Globus pallidus (tissue), 1 donor: ENCODE measurements at regions not wholly inside any gene's neighbourhood (a gene's known extent, or its start where the extent isn't known, plus 50 kb on each side); places are given as distances from the start of the nearest gene placed in this dataset.
"Not testable (repeated sequence)": the region's sequence is repeated elsewhere in the genome, so short reads cannot be mapped to it uniquely, and the experiment has no call there.

ENCODE experiments used
- DNase-seq: peaks from one replicate; pipeline ENCODE4 v3.0.0-alpha.2; 2015; ENCODE audit warnings: low spot score

- DNase-seq: no peak
These were observed 162.2 kb upstream of the TNRC6C start for GRCh38 chr17:77796176-77796860.

- DNase-seq: no peak
These were observed 160.5 kb upstream of the TNRC6C start for GRCh38 chr17:77798031-77798430.

GRCh38 chr17:77798481-77798880, 160.0 kb upstream of the TNRC6C start:
- no peak for DNase-seq

GRCh38 chr17:77800816-77801215, 157.7 kb upstream of the TNRC6C start:
- no peak for DNase-seq

GRCh38 chr17:77801545-77802332, 156.8 kb upstream of the TNRC6C start:
- DNase-seq: no peak

GRCh38 chr17:77802333-77802615, 156.2 kb upstream of the TNRC6C start:
- DNase-seq: no peak

- no peak for DNase-seq
These were observed 155.7 kb upstream of the TNRC6C start for GRCh38 chr17:77802811-77803220.

GRCh38 chr17:77803726-77804125, 154.8 kb upstream of the TNRC6C start:
- no peak for DNase-seq

GRCh38 chr17:77804796-77805426, 153.6 kb upstream of the TNRC6C start:
- no peak for DNase-seq

- not testable (repeated sequence) for DNase-seq
These were observed 152.5 kb upstream of the TNRC6C start for GRCh38 chr17:77805970-77806369.

GRCh38 chr17:77807051-77807745, 151.3 kb upstream of the TNRC6C start:
- DNase-seq: no peak

GRCh38 chr17:77807746-77808441, 150.6 kb upstream of the TNRC6C start:
- DNase-seq: no peak

GRCh38 chr17:77808686-77809425, 149.6 kb upstream of the TNRC6C start:
- no peak for DNase-seq

- no peak for DNase-seq
These were observed 148.7 kb upstream of the TNRC6C start for GRCh38 chr17:77809814-77810213.

- no peak for DNase-seq
These were observed 148.0 kb upstream of the TNRC6C start for GRCh38 chr17:77810536-77810935.

GRCh38 chr17:77811521-77811920, 147.0 kb upstream of the TNRC6C start:
- no peak for DNase-seq

- no peak for DNase-seq
These were observed 144.3 kb upstream of the TNRC6C start for GRCh38 chr17:77814091-77814772.

GRCh38 chr17:77815127-77815905, 143.2 kb upstream of the TNRC6C start:
- no peak for DNase-seq

- DNase-seq: no peak
These were observed 140.6 kb upstream of the TNRC6C start for GRCh38 chr17:77817953-77818352.

- no peak for DNase-seq
These were observed 139.0 kb upstream of the TNRC6C start for GRCh38 chr17:77819497-77819896.
